ENCODE measurements at regions not wholly inside any gene's neighbourhood (a gene's known extent, or its start where the extent isn't known, plus 50 kb on each side); places are given as distances from the start of the nearest gene placed in this dataset.

GRCh38 chr4:20493761-20494353 is 206.4 kb upstream of the PACRGL start:
- TF ChIP-seq YY1 (IDR thresholded peaks at IDR 0.05; ENCODE audit: insufficient read depth, insufficient read length), result no peak
- TF ChIP-seq ZNF274 (IDR thresholded peaks at IDR 0.05; ENCODE audit: low read depth, low read length), result no peak
